AG04450 (cell line): ENCODE measurements at regions not wholly inside any gene's neighbourhood (a gene's known extent, or its start where the extent isn't known, plus 50 kb on each side); places are given as distances from the start of the nearest gene placed in this dataset.
"Not testable (repeated sequence)": the region's sequence is repeated elsewhere in the genome, so short reads cannot be mapped to it uniquely, and the experiment has no call there.

Source experiments
- CTCF ChIA-PET: fragments of 300-600, 350-600 bp; formaldehyde crosslinking; extraction: SDS; loops from one replicate; lab custom pipeline; 2022; ENCODE audit warnings: antibody characterized with exemption, inconsistent platforms; lab: Charles Lee
- POLR2A ChIA-PET: fragments of 350-600 bp; formaldehyde crosslinking; extraction: SDS; loops from one replicate; lab custom pipeline; 2021; ENCODE audit warnings: antibody characterized with exemption, inconsistent platforms; lab: Yijun Ruan, JAX
- DNase-seq: peaks from one replicate; pipeline ENCODE4 v3.0.0-alpha.2; 2011; ENCODE audit warnings: low read depth, low spot score
- H3K27ac ChIP-seq: one replicate; pipeline ENCODE4 v1.5.1; 2012; ENCODE audit warnings: low read depth, low read length, control low read depth
- H3K27me3 ChIP-seq: one replicate; pipeline ENCODE4 v1.6.0; 2012; ENCODE audit warnings: low read length; ENCODE audit not compliant: control insufficient read depth, insufficient read depth
- H3K4me3 ChIP-seq: 2 replicates; pipeline ENCODE4 v1.5.1; 2011; ENCODE audit warnings: mild to moderate bottlenecking, low read depth, low read length, control low read depth
- H3K9me3 ChIP-seq: 2 replicates; pipeline ENCODE4 v1.5.1; 2012; ENCODE audit warnings: low read length; ENCODE audit not compliant: control insufficient read depth, insufficient read depth
- TF ChIP-seq, protein P1 (sequence below): IDR thresholded peaks from 2 replicates; pipeline ENCODE4 v1.5.1; 2011; ENCODE audit warnings: low read depth, low read length, control low read depth, inconsistent platforms

DNA sequence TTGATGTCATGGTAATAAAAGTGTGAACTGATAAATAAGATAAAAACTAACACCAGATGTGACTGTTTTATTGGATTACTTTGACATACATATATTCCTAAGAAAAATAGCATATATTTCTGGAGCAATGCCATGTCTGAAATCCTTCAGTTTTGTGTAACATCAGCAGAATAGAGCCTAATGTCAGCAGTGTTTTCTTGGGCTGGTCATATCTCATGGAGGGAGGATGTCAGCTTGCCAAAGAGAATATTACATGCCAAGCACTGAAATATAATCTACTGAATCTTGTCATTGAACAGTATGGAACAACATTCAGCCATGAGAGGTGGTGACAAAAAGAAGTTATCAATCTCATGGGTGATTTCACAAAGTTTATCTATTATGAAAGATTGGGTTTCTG is 220.3 kb downstream of the KLHL28 start:
- Histone ChIP-seq H3K4me3 (no peak overlapping the region), H3K27ac (no peak overlapping the region), H3K27me3 (no peaks in the 10 kb centered on the region), H3K9me3 (no peaks in the 10 kb centered on the region)
- DNase-seq = no peak
- ChIA-PET CTCF (interaction anchor here (0.7 kb wide), 1 partner anchor 235 kb away, joined by 3 read pairs; the partner anchor contains the start of gene FSCB), POLR2A (no interaction called here)
- TF ChIP-seq, protein P1, sequence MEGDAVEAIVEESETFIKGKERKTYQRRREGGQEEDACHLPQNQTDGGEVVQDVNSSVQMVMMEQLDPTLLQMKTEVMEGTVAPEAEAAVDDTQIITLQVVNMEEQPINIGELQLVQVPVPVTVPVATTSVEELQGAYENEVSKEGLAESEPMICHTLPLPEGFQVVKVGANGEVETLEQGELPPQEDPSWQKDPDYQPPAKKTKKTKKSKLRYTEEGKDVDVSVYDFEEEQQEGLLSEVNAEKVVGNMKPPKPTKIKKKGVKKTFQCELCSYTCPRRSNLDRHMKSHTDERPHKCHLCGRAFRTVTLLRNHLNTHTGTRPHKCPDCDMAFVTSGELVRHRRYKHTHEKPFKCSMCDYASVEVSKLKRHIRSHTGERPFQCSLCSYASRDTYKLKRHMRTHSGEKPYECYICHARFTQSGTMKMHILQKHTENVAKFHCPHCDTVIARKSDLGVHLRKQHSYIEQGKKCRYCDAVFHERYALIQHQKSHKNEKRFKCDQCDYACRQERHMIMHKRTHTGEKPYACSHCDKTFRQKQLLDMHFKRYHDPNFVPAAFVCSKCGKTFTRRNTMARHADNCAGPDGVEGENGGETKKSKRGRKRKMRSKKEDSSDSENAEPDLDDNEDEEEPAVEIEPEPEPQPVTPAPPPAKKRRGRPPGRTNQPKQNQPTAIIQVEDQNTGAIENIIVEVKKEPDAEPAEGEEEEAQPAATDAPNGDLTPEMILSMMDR = no peak

DNA sequence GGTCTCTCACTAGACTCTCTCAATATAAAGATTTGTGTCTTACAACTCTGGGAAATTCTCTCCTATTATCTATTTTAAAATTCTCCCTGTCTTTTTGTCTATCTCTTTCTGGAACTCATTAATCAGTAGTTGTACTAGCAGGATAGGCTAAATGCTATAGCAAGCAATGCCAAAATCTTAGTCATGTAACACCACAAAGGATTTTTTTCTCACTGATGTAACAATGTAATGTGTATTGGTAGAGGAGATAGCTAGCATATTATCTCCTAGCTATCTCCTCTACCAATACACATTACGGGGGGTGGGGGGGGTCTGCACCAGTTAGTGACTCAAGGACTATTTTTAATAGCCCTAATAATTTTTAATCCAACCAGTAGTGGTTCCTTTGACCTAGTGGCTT is 225.4 kb downstream of the KLHL28 start:
- CTCF ChIA-PET = no interaction called here
- DNase-seq = no peak
- TF ChIP-seq, protein P1 = no peak

DNA sequence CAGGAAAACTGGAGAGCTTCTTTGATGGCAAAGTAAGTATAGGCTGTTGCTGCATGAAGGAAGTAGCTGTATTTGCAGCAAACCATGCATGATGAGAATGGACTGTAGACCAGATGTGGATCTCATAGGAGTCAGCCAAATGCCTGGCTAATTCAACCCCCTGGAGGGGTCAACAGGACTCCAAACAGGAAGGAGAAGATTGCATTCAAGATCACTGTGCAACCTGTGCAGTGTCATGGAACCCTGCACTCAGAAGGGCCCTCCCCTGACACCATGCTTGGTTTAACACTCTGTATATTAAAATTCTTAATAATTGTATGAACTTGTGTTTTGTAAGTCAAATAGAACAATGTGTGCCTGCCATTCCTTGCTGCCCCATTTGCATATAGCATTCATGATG is 225.1 kb upstream of the FSCB start:
- DNase-seq = no peak
- Histone ChIP-seq H3K27me3 (no peaks in the 10 kb centered on the region), H3K9me3 (0 out of 2 replicates have a peak, but pooled peaks cover 3% of the 10 kb centered on the region), H3K4me3 (no peak overlapping the region), H3K27ac (no peak overlapping the region)
- TF ChIP-seq, protein P1 = no peak
- ChIA-PET CTCF (no interaction called here), POLR2A (no interaction called here)

More for the DNA sequence above, 225.4 kb downstream of the KLHL28 start:
- no peaks in the 10 kb centered on the region for H3K9me3 ChIP-seq
- POLR2A ChIA-PET = no interaction called here
- no peak overlapping the region for H3K27ac ChIP-seq
- H3K4me3 ChIP-seq = no peak overlapping the region
- no peaks in the 10 kb centered on the region for H3K27me3 ChIP-seq

- Histone ChIP-seq H3K4me3 (no peak overlapping the region), H3K27ac (no peak overlapping the region), H3K9me3 (0 out of 2 replicates have a peak, but pooled peaks cover 3% of the 10 kb centered on the region), H3K27me3 (no peaks in the 10 kb centered on the region)
- DNase-seq = no peak
- TF ChIP-seq, protein P1 = no peak
- ChIA-PET CTCF (no interaction called here), POLR2A (no interaction called here)
Observed at GRCh38 chr14:44730860-44731259, 223.8 kb upstream of the FSCB start.

- H3K27me3 ChIP-seq, H3K9me3 ChIP-seq, DNase-seq, H3K27ac ChIP-seq, CTCF ChIA-PET, POLR2A ChIA-PET, H3K4me3 ChIP-seq: not testable (repeated sequence)
Observed at GRCh38 chr14:44721395-44721794, 214.3 kb upstream of the FSCB start.

GRCh38 chr14:44720707-44721106 is 213.6 kb upstream of the FSCB start:
- Histone ChIP-seq H3K27ac (no peak overlapping the region), H3K9me3 (no peaks in the 10 kb centered on the region; the same call in 1 of the 2 replicates), H3K4me3 (no peak overlapping the region), H3K27me3 (no peaks in the 10 kb centered on the region)
- ChIA-PET CTCF (no interaction called here), POLR2A (no interaction called here)
- TF ChIP-seq, protein P1 = no peak
- DNase-seq = no peak
